ENCODE measurements at regions not wholly inside any gene's neighbourhood (a gene's known extent, or its start where the extent isn't known, plus 50 kb on each side); places are given as distances from the start of the nearest gene placed in this dataset.

DNA sequence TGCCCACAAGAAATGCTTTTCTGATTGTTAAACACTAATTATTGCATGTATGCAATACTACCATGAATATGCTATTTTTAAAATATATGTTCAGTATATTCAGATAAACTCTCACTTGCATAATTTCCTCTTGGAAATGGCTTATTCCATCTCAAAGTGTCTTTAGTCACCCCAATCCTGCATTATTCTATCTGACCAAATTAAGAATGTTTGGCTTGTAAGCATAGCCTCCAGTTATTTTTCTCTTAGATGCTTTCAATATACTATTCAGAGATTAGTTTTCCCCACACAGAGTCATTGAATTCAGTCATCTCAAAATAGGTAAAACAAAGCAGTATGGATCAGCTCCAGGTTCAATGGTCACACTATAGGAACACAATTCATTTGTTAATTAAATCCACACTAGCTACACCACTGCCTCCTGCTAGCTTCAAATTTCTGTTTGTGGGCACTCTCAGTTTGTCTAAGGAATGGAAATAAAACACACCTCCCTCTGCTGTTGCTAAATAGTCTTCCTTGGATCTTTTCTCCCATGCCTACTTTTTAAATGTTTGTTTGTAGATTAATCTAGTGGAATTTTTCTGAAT lies 134.6 kb upstream of the TBCA start:
- TF ChIP-seq CTCF (IDR thresholded peaks at IDR 0.05; ENCODE audit: low read depth, low read length, missing control alignments), result no peak
- no peak for DNase-seq (ENCODE audit: low read depth)
- H3K4me3 ChIP-seq (ENCODE audit: low read depth, low read length), result no peak overlapping the region

DNA sequence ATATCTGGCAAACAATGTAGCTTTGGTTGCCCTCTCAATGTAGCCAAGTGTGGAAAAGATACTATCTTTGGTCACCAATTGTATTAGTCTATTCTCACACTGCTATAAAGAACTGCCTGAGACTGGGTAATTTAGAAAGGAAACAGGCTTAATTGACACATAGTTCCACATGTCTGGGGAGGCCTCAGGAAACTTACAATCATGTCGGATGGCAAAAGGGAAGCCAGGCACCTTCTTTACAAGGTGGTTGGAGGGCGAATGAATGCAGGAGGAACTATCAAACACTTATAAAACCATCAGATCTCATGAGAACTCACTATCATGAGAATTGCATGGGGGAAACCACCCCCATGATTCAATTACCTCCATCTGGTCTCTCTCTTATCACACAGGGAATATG lies 133.1 kb upstream of the TBCA start:
- DNase-seq (ENCODE audit: low read depth), result no peak
- H3K4me3 ChIP-seq (ENCODE audit: low read depth, low read length), result no peak overlapping the region
- no peak for TF ChIP-seq CTCF (IDR thresholded peaks at IDR 0.05; ENCODE audit: low read depth, low read length, missing control alignments)

DNA sequence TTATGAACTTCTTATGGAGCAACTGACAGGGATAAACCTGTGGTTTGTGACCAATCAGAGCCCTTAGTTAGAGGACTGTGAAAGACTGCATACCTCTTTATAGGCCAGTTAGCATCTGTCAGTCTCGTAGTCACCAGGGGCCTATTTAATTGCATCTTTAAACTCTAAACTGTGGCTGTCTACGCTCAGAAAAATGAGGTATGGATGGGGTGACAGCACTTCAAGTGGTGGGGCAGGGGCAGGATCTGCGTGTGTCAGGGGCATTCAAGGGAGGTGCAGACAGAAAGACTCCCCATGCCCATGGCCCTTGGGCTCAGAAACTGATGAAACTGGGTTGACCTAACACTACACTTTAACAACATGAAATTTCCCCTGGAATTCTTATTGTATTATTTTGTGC lies 132.6 kb upstream of the TBCA start:
- TF ChIP-seq CTCF (IDR thresholded peaks at IDR 0.05; ENCODE audit: low read depth, low read length, missing control alignments), result no peak
- H3K4me3 ChIP-seq (ENCODE audit: low read depth, low read length), result no peak overlapping the region
- no peak for DNase-seq (ENCODE audit: low read depth)

GRCh38 chr5:77907786-77908185 lies 131.6 kb upstream of the TBCA start:
- DNase-seq (ENCODE audit: low read depth), result no peak
- no peak for TF ChIP-seq CTCF (IDR thresholded peaks at IDR 0.05; ENCODE audit: low read depth, low read length, missing control alignments)
- no peak overlapping the region for H3K4me3 ChIP-seq (ENCODE audit: low read depth, low read length)

DNA sequence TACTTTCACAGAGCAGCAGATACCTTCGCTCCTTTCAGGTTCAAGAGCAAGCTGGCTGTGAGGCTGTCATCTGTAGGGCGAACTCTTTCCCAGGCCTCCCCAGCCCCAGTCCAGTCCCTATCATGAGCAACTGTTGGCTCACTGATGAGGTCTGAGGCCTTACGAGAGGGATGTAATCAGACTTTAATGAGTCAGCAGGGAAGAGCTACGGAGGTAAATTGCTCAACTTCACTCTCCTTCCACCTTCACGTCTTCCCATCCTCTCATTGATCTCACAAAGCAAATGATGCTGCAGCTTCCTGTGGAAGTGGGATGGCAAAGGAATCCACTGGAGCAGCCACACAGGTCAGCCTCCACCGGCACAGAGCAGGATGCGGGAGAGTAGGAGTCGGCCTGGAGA lies 130.7 kb upstream of the TBCA start:
- no peak for DNase-seq (ENCODE audit: low read depth)
- H3K4me3 ChIP-seq (ENCODE audit: low read depth, low read length), result no peak overlapping the region
- TF ChIP-seq CTCF (IDR thresholded peaks at IDR 0.05; ENCODE audit: low read depth, low read length, missing control alignments), result no peak

- no peak for TF ChIP-seq CTCF (IDR thresholded peaks at IDR 0.05; ENCODE audit: low read depth, low read length, missing control alignments)
- no peak overlapping the region for H3K4me3 ChIP-seq (ENCODE audit: low read depth, low read length)
- DNase-seq (ENCODE audit: low read depth), result no peak
Measured at GRCh38 chr5:77904362-77904761, 128.2 kb upstream of the TBCA start.

DNA sequence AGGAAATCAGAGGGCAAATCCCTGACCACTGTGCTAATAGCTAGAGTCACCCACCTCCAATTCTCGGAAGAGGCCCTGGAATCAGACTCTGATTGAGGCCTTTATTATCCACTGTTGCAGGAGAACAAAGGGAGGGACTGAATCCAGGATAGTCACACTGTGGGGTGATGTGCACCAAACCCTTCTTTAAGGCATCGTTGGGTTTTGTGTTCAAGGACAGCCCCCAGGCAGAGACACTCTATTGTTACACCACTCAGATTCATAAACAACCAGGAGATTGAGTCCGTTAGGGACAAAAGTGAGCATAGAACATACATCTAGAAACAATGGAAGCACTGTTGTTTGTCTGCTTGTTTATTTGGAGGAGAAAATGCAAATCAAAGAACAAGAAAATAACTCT lies 124.6 kb upstream of the TBCA start:
- no peak for DNase-seq (ENCODE audit: low read depth)
- TF ChIP-seq CTCF (IDR thresholded peaks at IDR 0.05; ENCODE audit: low read depth, low read length, missing control alignments), result no peak
- H3K4me3 ChIP-seq (ENCODE audit: low read depth, low read length), result no peak overlapping the region
